NCI-H2081 (cell line): ENCODE measurements at regions not wholly inside any gene's neighbourhood (a gene's known extent, or its start where the extent isn't known, plus 50 kb on each side); places are given as distances from the start of the nearest gene placed in this dataset.

Experiments used
- DNase-seq, 2 experiments: peaks; one replicate each; lab custom pipeline; 2025; lab: John Stamatoyannopoulos, UW

- DNase-seq: no peak
These were observed 199.5 kb downstream of the NXNL2 start for GRCh38 chr9:88734527-88734926.

- no peak for DNase-seq
These were observed 201.2 kb downstream of the NXNL2 start for GRCh38 chr9:88736136-88736637.

- no peak for DNase-seq
These were observed 202.1 kb downstream of the NXNL2 start for GRCh38 chr9:88737031-88737430.

- DNase-seq: no peak
These were observed 202.9 kb downstream of the NXNL2 start for GRCh38 chr9:88737876-88738275.

GRCh38 chr9:88738709-88739108, 203.7 kb downstream of the NXNL2 start:
- no peak for DNase-seq

- DNase-seq: no peak
These were observed 204.4 kb downstream of the NXNL2 start for GRCh38 chr9:88739373-88739772.

- no peak for DNase-seq
These were observed 205.9 kb downstream of the NXNL2 start for GRCh38 chr9:88740844-88741243.

GRCh38 chr9:88741335-88741734, 206.4 kb downstream of the NXNL2 start:
- no peak for DNase-seq

GRCh38 chr9:88742483-88742882, 207.5 kb downstream of the NXNL2 start:
- no peak for DNase-seq

GRCh38 chr9:88742905-88743304, 207.9 kb downstream of the NXNL2 start:
- DNase-seq: no peak

- no peak for DNase-seq
These were observed 210.5 kb downstream of the NXNL2 start for GRCh38 chr9:88745276-88746001.

- DNase-seq: no peak
These were observed 211.2 kb downstream of the NXNL2 start for GRCh38 chr9:88746029-88746742.

GRCh38 chr9:88746743-88747398, 211.9 kb downstream of the NXNL2 start:
- DNase-seq: no peak

- no peak for DNase-seq
These were observed 212.8 kb downstream of the NXNL2 start for GRCh38 chr9:88747768-88748167.

GRCh38 chr9:88748566-88749261, 213.7 kb downstream of the NXNL2 start:
- DNase-seq: no peak

- DNase-seq: no peak
These were observed 214.4 kb downstream of the NXNL2 start for GRCh38 chr9:88749420-88749819.

GRCh38 chr9:88750832-88751360, 215.9 kb downstream of the NXNL2 start:
- no peak for DNase-seq

GRCh38 chr9:88751781-88752180, 216.8 kb downstream of the NXNL2 start:
- no peak for DNase-seq

GRCh38 chr9:88753691-88754367, 218.9 kb downstream of the NXNL2 start:
- DNase-seq: no peak

GRCh38 chr9:88754452-88754851, 219.5 kb downstream of the NXNL2 start:
- no peak for DNase-seq

GRCh38 chr9:88754886-88755285, 219.9 kb downstream of the NXNL2 start:
- no peak for DNase-seq
